ENCODE measurements at regions not wholly inside any gene's neighbourhood (a gene's known extent, or its start where the extent isn't known, plus 50 kb on each side); places are given as distances from the start of the nearest gene placed in this dataset.

GRCh38 chr15:58342508-58342907 lies 89.3 kb upstream of the LIPC start:
- CTCF ChIA-PET, result no interaction called here
- H3K27me3 ChIP-seq (replicated peaks in 1 of 2; ENCODE audit: control insufficient read depth in 2 of 2, insufficient read depth in 2 of 2, low read length in 1 of 2), result no peaks in the 10 kb centered on the region
- no peak for ATAC-seq
- no peak overlapping the region for H3K9ac ChIP-seq (ENCODE audit: control insufficient read depth, insufficient read depth, low read length)
- BruUV-seq (replicated peaks), result no TSS peak
- POLR2A ChIA-PET, result interaction anchor here (1.2 kb wide), 1 partner anchor 13 kb away, joined by 3 read pairs; no protein-coding TSS in a partner anchor
- no peak for DNase-seq (ENCODE audit: low read depth, low spot score)
- H3K36me3 ChIP-seq (ENCODE audit: control insufficient read depth in 2 of 2, insufficient read depth in 2 of 2, low read length in 1 of 2), result no peaks in the 10 kb centered on the region
- RAD21 ChIA-PET (ENCODE audit: unreplicated experiment), result no interaction called here
- H3K9me3 ChIP-seq (replicated peaks; ENCODE audit: control insufficient read depth, insufficient read depth, low read length), result no peaks in the 10 kb centered on the region
- intact Hi-C loops (cut with micrococcal nuclease; ENCODE audit: unreplicated experiment), result no loop called here
- H3K27ac ChIP-seq (ENCODE audit: control insufficient read depth, insufficient read depth), result no peak overlapping the region
- no peak for TF ChIP-seq HDAC2 (IDR thresholded peaks at IDR 0.05)
- TF ChIP-seq RELB (IDR thresholded peaks at IDR 0.05; ENCODE audit: low read depth), result no peak
- no peak for TF ChIP-seq KAT2A (conservative IDR thresholded peaks at IDR 0.05; ENCODE audit: control insufficient read depth, low read depth, low read length)
- no peak for TF ChIP-seq CTCF (IDR thresholded peaks at IDR 0.05 in 2 of 3, conservative IDR thresholded peaks at IDR 0.05 in 1 of 3; ENCODE audit: control insufficient read depth in 2 of 3, extremely low read depth in 1 of 3, insufficient read depth in 1 of 3, low read depth in 3 of 3, low read length in 3 of 3)
- TF ChIP-seq FOXM1 (IDR thresholded peaks at IDR 0.05; ENCODE audit: low read depth, low read length), result no peak
- TF ChIP-seq JUNB (IDR thresholded peaks at IDR 0.05), result no peak
- no peak for TF ChIP-seq NFXL1 (IDR thresholded peaks at IDR 0.05; ENCODE audit: borderline replicate concordance)
- TF ChIP-seq TBL1XR1 (IDR thresholded peaks at IDR 0.05; ENCODE audit: low read depth, low read length), result no peak
- TF ChIP-seq NRF1 (conservative IDR thresholded peaks at IDR 0.05; ENCODE audit: low read depth, low read length), result no peak
- no peak for TF ChIP-seq IKZF1 (conservative IDR thresholded peaks at IDR 0.05)
- TF ChIP-seq IRF4 (IDR thresholded peaks at IDR 0.05; ENCODE audit: low read depth, low read length), result no peak
- no peak for TF ChIP-seq IKZF2 (IDR thresholded peaks at IDR 0.05)
- TF ChIP-seq ZBTB40 (IDR thresholded peaks at IDR 0.05; ENCODE audit: borderline replicate concordance), result no peak
- TF ChIP-seq ZBED1 (IDR thresholded peaks at IDR 0.05; ENCODE audit: borderline replicate concordance), result no peak
- TF ChIP-seq IRF5 (IDR thresholded peaks at IDR 0.05; ENCODE audit: borderline replicate concordance), result no peak
- TF ChIP-seq ZZZ3 (IDR thresholded peaks at IDR 0.05; ENCODE audit: control insufficient read depth, insufficient read length, low read depth), result no peak
- no peak for TF ChIP-seq CBX3 (IDR thresholded peaks at IDR 0.05; ENCODE audit: borderline replicate concordance, low read depth)
- TF ChIP-seq GABPA (IDR thresholded peaks at IDR 0.05; ENCODE audit: low read depth), result no peak
- TF ChIP-seq DPF2 (IDR thresholded peaks at IDR 0.05), result no peak
- no peak for FAIRE-seq
- no peak overlapping the region for H3K4me3 ChIP-seq
- H4K20me1 ChIP-seq (ENCODE audit: control insufficient read depth, insufficient read depth), result no peaks in the 10 kb centered on the region
- H3K4me2 ChIP-seq (ENCODE audit: control insufficient read depth, insufficient read depth), result no peak overlapping the region
- H3K4me1 ChIP-seq (ENCODE audit: control insufficient read depth, insufficient read depth, low read length), result no peaks in the 10 kb centered on the region
- in situ Hi-C loops (cut with MboI), result no loop called here
- SMC1A ChIA-PET (ENCODE audit: uncharacterized antibody, unreplicated experiment), result interaction anchor here (1.3 to 1.7 kb wide), 2 partner anchors 17 to 42 kb away, joined by 3 read pairs; no protein-coding TSS in a partner anchor
- H3K79me2 ChIP-seq (ENCODE audit: control insufficient read depth, insufficient read depth, low read length), result no peaks in the 10 kb centered on the region
- WGBS (ENCODE audit: insufficient coverage, insufficient replicate concordance, low lambda C conversion rate, missing lambda C conversion rate), result 49% methylated on average over 6 of the region's 6 CpGs
- no peak overlapping the region for H2AFZ ChIP-seq (ENCODE audit: control insufficient read depth, low read depth, low read length)
